ENCODE measurements at regions not wholly inside any gene's neighbourhood (a gene's known extent, or its start where the extent isn't known, plus 50 kb on each side); places are given as distances from the start of the nearest gene placed in this dataset.
"Not testable (repeated sequence)": the region's sequence is repeated elsewhere in the genome, so short reads cannot be mapped to it uniquely, and the experiment has no call there.

GRCh38 chr6:6762566-6762965 is 174.0 kb downstream of the LY86 start:
- H4K20me1 ChIP-seq (ENCODE audit: insufficient read depth); H3K36me3 ChIP-seq (replicated peaks in 1 of 2; ENCODE audit: control insufficient read depth in 1 of 2, insufficient read depth in 2 of 2, low read length in 1 of 2); H2AFZ ChIP-seq (ENCODE audit: low read depth); H3K9me3 ChIP-seq; H3K9me2 ChIP-seq; H3F3A ChIP-seq (replicated peaks; ENCODE audit: insufficient read depth); CTCF ChIA-PET; H3K27ac ChIP-seq (ENCODE audit: low read depth in 2 of 2, low read length in 1 of 2); H3K27me3 ChIP-seq (ENCODE audit: insufficient read depth); H3K4me1 ChIP-seq (ENCODE audit: control insufficient read depth in 1 of 2, insufficient read depth in 2 of 2, low read depth in 1 of 2, low read length in 1 of 2); H3K79me2 ChIP-seq (ENCODE audit: insufficient read depth); H3K4me2 ChIP-seq; H3K9ac ChIP-seq; POLR2A ChIA-PET; DNase-seq; H3K4me3 ChIP-seq (ENCODE audit: low read depth in 2 of 2, low read length in 1 of 2): not testable (repeated sequence)
- 68% methylated on average over 5 of the region's 27 CpGs for whole genome bisulfite sequencing (ENCODE audit: low lambda C conversion rate)

DNA sequence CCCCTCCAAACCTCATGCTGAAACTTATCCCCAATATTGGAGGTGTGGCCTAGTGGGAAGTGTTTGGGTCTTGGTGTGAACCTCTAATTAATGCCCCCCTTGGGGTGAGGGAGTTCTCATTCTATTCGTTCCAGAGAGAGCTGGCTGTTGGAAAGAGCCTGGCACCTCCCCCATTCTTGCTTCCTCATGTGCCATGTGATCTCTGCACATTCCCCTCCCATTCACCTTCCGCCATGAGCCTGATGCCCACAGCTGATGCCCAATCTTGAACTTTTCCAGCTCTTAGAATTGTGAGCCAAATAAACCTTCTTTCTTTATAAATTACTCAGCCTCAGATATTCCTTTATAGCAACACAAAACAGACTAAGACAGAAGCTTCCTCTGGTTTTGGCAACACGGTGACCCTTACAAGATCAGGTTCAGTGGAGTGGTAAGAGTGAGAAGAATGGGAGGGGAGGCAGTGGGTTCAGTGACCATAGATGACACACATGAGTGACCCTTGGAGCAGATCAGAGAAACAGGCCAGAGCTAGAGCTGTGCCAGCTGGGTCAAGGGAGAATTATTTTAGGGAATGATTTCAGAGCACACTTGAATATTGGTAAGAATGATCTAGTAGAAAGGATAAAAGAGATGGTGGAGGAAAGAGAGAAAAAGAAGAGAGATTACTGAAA is 176.4 kb downstream of the LY86 start:
- ChIA-PET CTCF (no interaction called here), POLR2A (no interaction called here)
- Histone ChIP-seq H3K27me3 (ENCODE audit: insufficient read depth) (no peaks in the 10 kb centered on the region), H3K4me1 (ENCODE audit: control insufficient read depth in 1 of 2, insufficient read depth in 2 of 2, low read depth in 1 of 2, low read length in 1 of 2) (no peaks in the 10 kb centered on the region), H3K9me2 (no peaks in the 10 kb centered on the region), H3K36me3 (replicated peaks in 1 of 2; ENCODE audit: control insufficient read depth in 1 of 2, insufficient read depth in 2 of 2, low read length in 1 of 2) (no peaks in the 10 kb centered on the region), H2AFZ (ENCODE audit: low read depth) (no peak overlapping the region), H3K9me3 (no peaks in the 10 kb centered on the region), H3K4me3 (ENCODE audit: low read depth in 2 of 2, low read length in 1 of 2) (no peak overlapping the region), H4K20me1 (ENCODE audit: insufficient read depth) (no peaks in the 10 kb centered on the region), H3K27ac (ENCODE audit: low read depth in 2 of 2, low read length in 1 of 2) (no peak overlapping the region), H3K9ac (no peak overlapping the region), H3F3A (replicated peaks; ENCODE audit: insufficient read depth) (no peaks in the 10 kb centered on the region), H3K4me2 (no peak overlapping the region), H3K79me2 (ENCODE audit: insufficient read depth) (no peaks in the 10 kb centered on the region)
- TF ChIP-seq MAX (IDR thresholded peaks at IDR 0.05; ENCODE audit: low read depth) (no peak), FOXM1 (IDR thresholded peaks at IDR 0.05; ENCODE audit: low read depth) (no peak), YY1 (IDR thresholded peaks at IDR 0.05; ENCODE audit: low read depth) (no peak), POLR2AphosphoS5 (IDR thresholded peaks at IDR 0.05; ENCODE audit: low read depth, low read length) (no peak), FOSL2 (IDR thresholded peaks at IDR 0.05; ENCODE audit: borderline replicate concordance, low read depth) (no peak), RXRA (IDR thresholded peaks at IDR 0.05; ENCODE audit: borderline replicate concordance, low read depth) (no peak), EP300 (IDR thresholded peaks at IDR 0.05; ENCODE audit: borderline replicate concordance in 1 of 2, low read depth in 1 of 2, low read length in 1 of 2) (no peak), NFIC (IDR thresholded peaks at IDR 0.05; ENCODE audit: borderline replicate concordance) (no peak), SMC3 (IDR thresholded peaks at IDR 0.05; ENCODE audit: low read depth, low read length) (no peak)
- TF ChIP-seq, protein P1, sequence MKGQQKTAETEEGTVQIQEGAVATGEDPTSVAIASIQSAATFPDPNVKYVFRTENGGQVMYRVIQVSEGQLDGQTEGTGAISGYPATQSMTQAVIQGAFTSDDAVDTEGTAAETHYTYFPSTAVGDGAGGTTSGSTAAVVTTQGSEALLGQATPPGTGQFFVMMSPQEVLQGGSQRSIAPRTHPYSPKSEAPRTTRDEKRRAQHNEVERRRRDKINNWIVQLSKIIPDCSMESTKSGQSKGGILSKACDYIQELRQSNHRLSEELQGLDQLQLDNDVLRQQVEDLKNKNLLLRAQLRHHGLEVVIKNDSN (IDR thresholded peaks at IDR 0.05; ENCODE audit: borderline replicate concordance, low read depth) = no peak
- TF ChIP-seq, protein P2, sequence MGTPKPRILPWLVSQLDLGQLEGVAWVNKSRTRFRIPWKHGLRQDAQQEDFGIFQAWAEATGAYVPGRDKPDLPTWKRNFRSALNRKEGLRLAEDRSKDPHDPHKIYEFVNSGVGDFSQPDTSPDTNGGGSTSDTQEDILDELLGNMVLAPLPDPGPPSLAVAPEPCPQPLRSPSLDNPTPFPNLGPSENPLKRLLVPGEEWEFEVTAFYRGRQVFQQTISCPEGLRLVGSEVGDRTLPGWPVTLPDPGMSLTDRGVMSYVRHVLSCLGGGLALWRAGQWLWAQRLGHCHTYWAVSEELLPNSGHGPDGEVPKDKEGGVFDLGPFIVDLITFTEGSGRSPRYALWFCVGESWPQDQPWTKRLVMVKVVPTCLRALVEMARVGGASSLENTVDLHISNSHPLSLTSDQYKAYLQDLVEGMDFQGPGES (IDR thresholded peaks at IDR 0.05; ENCODE audit: low read depth, low read length) = no peak
- 16% methylated on average over 3 of the region's 3 CpGs for WGBS (ENCODE audit: low lambda C conversion rate)
- DNase-seq = no peak

All from SK-N-SH (cell line).